GM06990 (cell line): ENCODE measurements at regions not wholly inside any gene's neighbourhood (a gene's known extent, or its start where the extent isn't known, plus 50 kb on each side); places are given as distances from the start of the nearest gene placed in this dataset.

ENCODE experiments used
- DNase-seq: peaks from one replicate; pipeline ENCODE4 v3.0.0-alpha.2; 2011; ENCODE audit not compliant: insufficient read length; ENCODE audit errors: extremely low read depth
- H3K27me3 ChIP-seq: replicated peaks from 2 replicates; pipeline ENCODE4 v1.6.0; 2011; ENCODE audit warnings: low read length; ENCODE audit not compliant: control insufficient read depth, insufficient read depth
- H3K36me3 ChIP-seq: 2 replicates; pipeline ENCODE4 v1.5.1; 2011; ENCODE audit warnings: low read length; ENCODE audit not compliant: control insufficient read depth, insufficient read depth
- H3K4me3 ChIP-seq: replicated peaks from 2 replicates; pipeline ENCODE4 v1.5.1; 2011; ENCODE audit warnings: low read depth, mild to moderate bottlenecking, control low read depth, low read length
- CTCF ChIP-seq: IDR thresholded peaks from 2 replicates; pipeline ENCODE4 v1.5.1; 2011; ENCODE audit warnings: low read length, control low read depth, mild to moderate bottlenecking, inconsistent platforms; ENCODE audit not compliant: insufficient read depth, poor library complexity, severe bottlenecking

- TF ChIP-seq CTCF, result no peak
- no peak for DNase-seq
These were observed 392.8 kb downstream of the TUSC7 start for GRCh38 chr3:117102426-117102825.

GRCh38 chr3:117103675-117104074 is 394.1 kb downstream of the TUSC7 start:
- H3K27me3 ChIP-seq, result no peaks in the 10 kb centered on the region; the same call in 1 of the 2 replicates
- no peak for DNase-seq
- TF ChIP-seq CTCF, result no peak
- no peaks in the 10 kb centered on the region for H3K36me3 ChIP-seq
- no peak overlapping the region for H3K4me3 ChIP-seq

More at GRCh38 chr3:117102426-117102825, 392.8 kb downstream of the TUSC7 start:
- H3K4me3 ChIP-seq, result no peak overlapping the region
- no peaks in the 10 kb centered on the region; the same call in 1 of the 2 replicates for H3K27me3 ChIP-seq
- no peaks in the 10 kb centered on the region for H3K36me3 ChIP-seq

- H3K27me3 ChIP-seq, result no peaks in the 10 kb centered on the region; the same call in 1 of the 2 replicates
- TF ChIP-seq CTCF, result no peak
- no peak for DNase-seq
These were observed 394.8 kb downstream of the TUSC7 start for GRCh38 chr3:117104381-117104780.

GRCh38 chr3:117104792-117105191 is 395.2 kb downstream of the TUSC7 start:
- no peak overlapping the region for H3K4me3 ChIP-seq
- no peak for DNase-seq
- no peaks in the 10 kb centered on the region for H3K36me3 ChIP-seq
- TF ChIP-seq CTCF, result no peak
- H3K27me3 ChIP-seq, result no peaks in the 10 kb centered on the region; the same call in 1 of the 2 replicates

More at GRCh38 chr3:117104381-117104780, 394.8 kb downstream of the TUSC7 start:
- H3K36me3 ChIP-seq, result no peaks in the 10 kb centered on the region
- no peak overlapping the region for H3K4me3 ChIP-seq

- Histone ChIP-seq H3K36me3 (no peaks in the 10 kb centered on the region), H3K27me3 (no peaks in the 10 kb centered on the region; the same call in 1 of the 2 replicates), H3K4me3 (no peak overlapping the region)
- no peak for TF ChIP-seq CTCF
- DNase-seq, result no peak
These were observed 396.1 kb downstream of the TUSC7 start for GRCh38 chr3:117105686-117106085.

GRCh38 chr3:117106396-117106795 is 396.8 kb downstream of the TUSC7 start:
- DNase-seq, result no peak
- TF ChIP-seq CTCF, result no peak
- Histone ChIP-seq H3K4me3 (no peak overlapping the region), H3K27me3 (no peaks in the 10 kb centered on the region; the same call in 1 of the 2 replicates), H3K36me3 (no peaks in the 10 kb centered on the region)
